GM12878 (cell line): ENCODE measurements at regions not wholly inside any gene's neighbourhood (a gene's known extent, or its start where the extent isn't known, plus 50 kb on each side); places are given as distances from the start of the nearest gene placed in this dataset.

Source experiments
- CBFB ChIP-seq: IDR thresholded peaks from 2 replicates; pipeline ENCODE4 v1.6.1; 2016; ENCODE audit warnings: antibody characterized with exemption, low read depth
- CHD2 ChIP-seq: IDR thresholded peaks from 2 replicates; pipeline ENCODE4 v1.6.1; 2011; ENCODE audit warnings: low read depth, low read length, improper control_type of control experiment, borderline replicate concordance
- EZH2 ChIP-seq: IDR thresholded peaks from 2 replicates; pipeline ENCODE4 v1.6.1; 2012; ENCODE audit warnings: low read depth, mild to moderate bottlenecking, control low read depth, inconsistent platforms, low read length, borderline replicate concordance; ENCODE audit not compliant: control insufficient read depth
- HDAC2 ChIP-seq: fragments of 200-600 bp; sonication (generic); IDR thresholded peaks from 2 replicates; pipeline ENCODE4 v1.6.1; 2017
- MYC ChIP-seq: IDR thresholded peaks from 2 replicates; pipeline ENCODE4 v1.6.1; 2011; ENCODE audit warnings: mild to moderate bottlenecking, low read length, moderate library complexity, inconsistent platforms; ENCODE audit not compliant: insufficient read depth, insufficient replicate concordance, insufficient read length, severe bottlenecking
- PKNOX1 ChIP-seq: fragments of 450-650 bp; IDR thresholded peaks from 2 replicates; pipeline ENCODE4 v1.6.1; 2016; ENCODE audit warnings: mild to moderate bottlenecking
- POLR2A ChIP-seq: IDR thresholded peaks from 2 replicates; pipeline ENCODE4 v1.6.1; 2011; ENCODE audit warnings: low read depth, mild to moderate bottlenecking, low read length
- SPI1 ChIP-seq: IDR thresholded peaks from 2 replicates; pipeline ENCODE4 v1.6.1; 2011; ENCODE audit warnings: low read depth, mild to moderate bottlenecking, low read length, moderate library complexity, borderline replicate concordance; ENCODE audit not compliant: insufficient read depth
- TARDBP ChIP-seq: IDR thresholded peaks from 2 replicates; pipeline ENCODE4 v1.6.1; 2016; ENCODE audit warnings: borderline replicate concordance
- ZNF207 ChIP-seq: fragments of 450-650 bp; IDR thresholded peaks from 2 replicates; pipeline ENCODE4 v1.6.1; 2014; ENCODE audit warnings: antibody characterized with exemption, mild to moderate bottlenecking, borderline replicate concordance
- ZNF592 ChIP-seq: fragments of 450-650 bp; IDR thresholded peaks from 2 replicates; pipeline ENCODE4 v1.6.1; 2017; ENCODE audit warnings: mild to moderate bottlenecking, moderate library complexity
- TF ChIP-seq, protein P1 (sequence below), 3 experiments: IDR thresholded peaks in 2 of 3; conservative IDR thresholded peaks in 1 of 3; 2 replicates each; pipeline ENCODE4 v1.5.1; 2011; ENCODE audit warnings: low read depth in 3 of 3, low read length in 3 of 3, mild to moderate bottlenecking in 3 of 3, control low read depth in 2 of 3, moderate library complexity in 2 of 3, inconsistent platforms in 1 of 3, mixed read lengths in 1 of 3; ENCODE audit not compliant: control insufficient read depth in 2 of 3, insufficient read depth in 1 of 3; ENCODE audit errors: extremely low read depth in 1 of 3

- TF ChIP-seq, protein P1, sequence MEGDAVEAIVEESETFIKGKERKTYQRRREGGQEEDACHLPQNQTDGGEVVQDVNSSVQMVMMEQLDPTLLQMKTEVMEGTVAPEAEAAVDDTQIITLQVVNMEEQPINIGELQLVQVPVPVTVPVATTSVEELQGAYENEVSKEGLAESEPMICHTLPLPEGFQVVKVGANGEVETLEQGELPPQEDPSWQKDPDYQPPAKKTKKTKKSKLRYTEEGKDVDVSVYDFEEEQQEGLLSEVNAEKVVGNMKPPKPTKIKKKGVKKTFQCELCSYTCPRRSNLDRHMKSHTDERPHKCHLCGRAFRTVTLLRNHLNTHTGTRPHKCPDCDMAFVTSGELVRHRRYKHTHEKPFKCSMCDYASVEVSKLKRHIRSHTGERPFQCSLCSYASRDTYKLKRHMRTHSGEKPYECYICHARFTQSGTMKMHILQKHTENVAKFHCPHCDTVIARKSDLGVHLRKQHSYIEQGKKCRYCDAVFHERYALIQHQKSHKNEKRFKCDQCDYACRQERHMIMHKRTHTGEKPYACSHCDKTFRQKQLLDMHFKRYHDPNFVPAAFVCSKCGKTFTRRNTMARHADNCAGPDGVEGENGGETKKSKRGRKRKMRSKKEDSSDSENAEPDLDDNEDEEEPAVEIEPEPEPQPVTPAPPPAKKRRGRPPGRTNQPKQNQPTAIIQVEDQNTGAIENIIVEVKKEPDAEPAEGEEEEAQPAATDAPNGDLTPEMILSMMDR (IDR thresholded peaks at IDR 0.05 in 2 of 3, conservative IDR thresholded peaks at IDR 0.05 in 1 of 3; ENCODE audit: control insufficient read depth in 2 of 3, extremely low read depth in 1 of 3, insufficient read depth in 1 of 3, low read depth in 3 of 3, low read length in 3 of 3), result no peak
- TF ChIP-seq EZH2 (no peak), POLR2A (no peak), CHD2 (no peak), MYC (no peak), CBFB (no peak), HDAC2 (no peak), ZNF592 (no peak), PKNOX1 (no peak), SPI1 (no peak), TARDBP (no peak), ZNF207 (no peak)
Observed at GRCh38 chr17:71338396-71338795, 782.4 kb upstream of the SOX9 start.
